ENCODE measurements at regions not wholly inside any gene's neighbourhood (a gene's known extent, or its start where the extent isn't known, plus 50 kb on each side); places are given as distances from the start of the nearest gene placed in this dataset.

GRCh38 chr3:174737966-174738365 is 121.2 kb upstream of the NAALADL2 start:
- peaks cover 7 to 23% (median 15%) of the 10 kb centered on the region in 7 donors for H3K9me3 Mint-ChIP-seq
- Histone ChIP-seq H3K79me2 (ENCODE audit: insufficient read depth, low read length) (no peaks in the 10 kb centered on the region), H4K20me1 (ENCODE audit: insufficient read depth, low read length) (no peaks in the 10 kb centered on the region), H3K4me1 (ENCODE audit: control insufficient read depth in 1 of 2, insufficient read depth in 2 of 2, low read length in 2 of 2) (no peaks in the 10 kb centered on the region), H3K9ac (ENCODE audit: insufficient read depth, low read length, poor library complexity, severe bottlenecking) (no peak overlapping the region), H2AFZ (ENCODE audit: insufficient read depth, low read depth, low read length, poor library complexity, severe bottlenecking) (no peak overlapping the region), H3K4me3 (replicated peaks in 1 of 3; ENCODE audit: low read depth in 2 of 3, low read length in 3 of 3) (no peak overlapping the region), H3K27ac (ENCODE audit: low read depth in 1 of 2, low read length in 2 of 2) (no peak overlapping the region), H3K27me3 (ENCODE audit: control insufficient read depth in 2 of 2, insufficient read depth in 2 of 2, low read length in 2 of 2) (no peaks in the 10 kb centered on the region), H3K36me3 (replicated peaks in 1 of 2; ENCODE audit: control insufficient read depth in 1 of 2, insufficient read depth in 2 of 2, low read length in 2 of 2) (no peaks in the 10 kb centered on the region), H3K4me2 (replicated peaks; ENCODE audit: extremely low read depth, low read length, poor library complexity, severe bottlenecking) (no peak overlapping the region), H3K9me3 (replicated peaks in 1 of 2; ENCODE audit: control insufficient read depth in 1 of 2, insufficient read depth in 1 of 2, low read length in 2 of 2) (peaks cover 18 to 20% of the 10 kb centered on the region in 2 donors)
- H3K27ac Mint-ChIP-seq = no peak overlapping the region
- H3K36me3 Mint-ChIP-seq = no peaks in the 10 kb centered on the region
- TF ChIP-seq, protein P1, sequence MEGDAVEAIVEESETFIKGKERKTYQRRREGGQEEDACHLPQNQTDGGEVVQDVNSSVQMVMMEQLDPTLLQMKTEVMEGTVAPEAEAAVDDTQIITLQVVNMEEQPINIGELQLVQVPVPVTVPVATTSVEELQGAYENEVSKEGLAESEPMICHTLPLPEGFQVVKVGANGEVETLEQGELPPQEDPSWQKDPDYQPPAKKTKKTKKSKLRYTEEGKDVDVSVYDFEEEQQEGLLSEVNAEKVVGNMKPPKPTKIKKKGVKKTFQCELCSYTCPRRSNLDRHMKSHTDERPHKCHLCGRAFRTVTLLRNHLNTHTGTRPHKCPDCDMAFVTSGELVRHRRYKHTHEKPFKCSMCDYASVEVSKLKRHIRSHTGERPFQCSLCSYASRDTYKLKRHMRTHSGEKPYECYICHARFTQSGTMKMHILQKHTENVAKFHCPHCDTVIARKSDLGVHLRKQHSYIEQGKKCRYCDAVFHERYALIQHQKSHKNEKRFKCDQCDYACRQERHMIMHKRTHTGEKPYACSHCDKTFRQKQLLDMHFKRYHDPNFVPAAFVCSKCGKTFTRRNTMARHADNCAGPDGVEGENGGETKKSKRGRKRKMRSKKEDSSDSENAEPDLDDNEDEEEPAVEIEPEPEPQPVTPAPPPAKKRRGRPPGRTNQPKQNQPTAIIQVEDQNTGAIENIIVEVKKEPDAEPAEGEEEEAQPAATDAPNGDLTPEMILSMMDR (IDR thresholded peaks at IDR 0.05) = no peak
- H3K4me3 Mint-ChIP-seq = no peak overlapping the region
- no peaks in the 10 kb centered on the region for H3K27me3 Mint-ChIP-seq (ENCODE audit: low read depth in 3 of 3)
- DNase-seq = no peak
- H3K4me1 Mint-ChIP-seq = no peaks in the 10 kb centered on the region
- intact Hi-C loops (cut with micrococcal nuclease) = no loop called here
- WGBS (ENCODE audit: insufficient coverage) = no CpG with 5 or more reads among the region's 3 CpGs

GRCh38 chr3:174749143-174749542 is 110.0 kb upstream of the NAALADL2 start:
- H3K79me2 ChIP-seq (ENCODE audit: insufficient read depth, low read length) = no peaks in the 10 kb centered on the region
- H3K4me2 ChIP-seq (replicated peaks; ENCODE audit: extremely low read depth, low read length, poor library complexity, severe bottlenecking) = no peak overlapping the region
- H2AFZ ChIP-seq (ENCODE audit: insufficient read depth, low read depth, low read length, poor library complexity, severe bottlenecking) = no peak overlapping the region
- no peaks in the 10 kb centered on the region for H4K20me1 ChIP-seq (ENCODE audit: insufficient read depth, low read length)
- H3K27ac Mint-ChIP-seq = no peak overlapping the region
- no peak overlapping the region for H3K4me3 Mint-ChIP-seq
- no peaks in the 10 kb centered on the region for H3K27me3 ChIP-seq (ENCODE audit: control insufficient read depth in 2 of 2, insufficient read depth in 2 of 2, low read length in 2 of 2)
- H3K27ac ChIP-seq (ENCODE audit: low read depth in 1 of 2, low read length in 2 of 2) = no peak overlapping the region
- no peaks in the 10 kb centered on the region for H3K4me1 Mint-ChIP-seq
- peaks cover 0 to 4% of the 10 kb centered on the region in 2 donors for H3K9me3 ChIP-seq (replicated peaks in 1 of 2; ENCODE audit: control insufficient read depth in 1 of 2, insufficient read depth in 1 of 2, low read length in 2 of 2)
- no peak for DNase-seq
- intact Hi-C loops (cut with micrococcal nuclease) = no loop called here
- no CpG with 5 or more reads among the region's 2 CpGs for WGBS (ENCODE audit: insufficient coverage)
- no peak overlapping the region for H3K4me3 ChIP-seq (replicated peaks in 1 of 3; ENCODE audit: low read depth in 2 of 3, low read length in 3 of 3)
- peaks cover 2 to 20% (median 7%) of the 10 kb centered on the region in 7 donors for H3K9me3 Mint-ChIP-seq
- no peaks in the 10 kb centered on the region for H3K36me3 Mint-ChIP-seq
- no peaks in the 10 kb centered on the region for H3K36me3 ChIP-seq (replicated peaks in 1 of 2; ENCODE audit: control insufficient read depth in 1 of 2, insufficient read depth in 2 of 2, low read length in 2 of 2)
- H3K27me3 Mint-ChIP-seq (ENCODE audit: low read depth in 3 of 3) = no peaks in the 10 kb centered on the region
- no peak overlapping the region for H3K9ac ChIP-seq (ENCODE audit: insufficient read depth, low read length, poor library complexity, severe bottlenecking)
- H3K4me1 ChIP-seq (ENCODE audit: control insufficient read depth in 1 of 2, insufficient read depth in 2 of 2, low read length in 2 of 2) = no peaks in the 10 kb centered on the region
- TF ChIP-seq, protein P1 (IDR thresholded peaks at IDR 0.05) = no peak
